Omental fat pad (tissue), 3 donors: ENCODE measurements at regions not wholly inside any gene's neighbourhood (a gene's known extent, or its start where the extent isn't known, plus 50 kb on each side); places are given as distances from the start of the nearest gene placed in this dataset.
A peak's percentile ranks its signal among the peaks of the same experiment; 100 is the strongest.

Experiments
- ATAC-seq: fragments of 150-250 bp; one replicate; pipeline ENCODE4 v1.9.1; 2016; ENCODE audit warnings: mild to moderate bottlenecking, moderate library complexity; ENCODE audit not compliant: low FRiP score
- DNase-seq: peaks from one replicate; pipeline ENCODE4 v3.0.0-alpha.2; 2019; ENCODE audit warnings: low spot score
- TF ChIP-seq, protein P1 (sequence below), 3 donors: fragments of 450-650 bp; IDR thresholded peaks; one replicate each; pipeline ENCODE4 v1.5.1; 2016 to 2017; ENCODE audit warnings: antibody characterized with exemption in 3 of 3, mild to moderate bottlenecking in 3 of 3, moderate library complexity in 2 of 3

DNA sequence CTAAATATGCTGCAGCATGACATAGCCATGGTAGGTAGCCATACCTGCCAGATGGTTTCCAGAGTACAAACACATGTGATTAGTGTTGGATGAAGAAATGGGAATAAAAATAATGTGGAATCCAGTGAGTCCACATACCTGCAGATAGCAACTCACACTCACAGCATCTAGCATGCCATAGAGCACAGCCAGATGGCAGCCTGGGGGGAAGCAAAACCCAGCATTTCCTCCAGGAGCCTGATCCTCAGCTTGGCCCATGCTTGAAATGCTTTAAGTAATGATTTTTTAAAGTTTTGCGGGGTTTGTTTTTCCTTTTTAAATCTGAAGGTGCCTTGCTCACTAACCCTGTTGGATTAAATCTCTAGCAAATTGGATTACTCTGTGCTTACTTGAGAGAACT lies 535.1 kb downstream of the STK39 start:
- TF ChIP-seq, protein P1, sequence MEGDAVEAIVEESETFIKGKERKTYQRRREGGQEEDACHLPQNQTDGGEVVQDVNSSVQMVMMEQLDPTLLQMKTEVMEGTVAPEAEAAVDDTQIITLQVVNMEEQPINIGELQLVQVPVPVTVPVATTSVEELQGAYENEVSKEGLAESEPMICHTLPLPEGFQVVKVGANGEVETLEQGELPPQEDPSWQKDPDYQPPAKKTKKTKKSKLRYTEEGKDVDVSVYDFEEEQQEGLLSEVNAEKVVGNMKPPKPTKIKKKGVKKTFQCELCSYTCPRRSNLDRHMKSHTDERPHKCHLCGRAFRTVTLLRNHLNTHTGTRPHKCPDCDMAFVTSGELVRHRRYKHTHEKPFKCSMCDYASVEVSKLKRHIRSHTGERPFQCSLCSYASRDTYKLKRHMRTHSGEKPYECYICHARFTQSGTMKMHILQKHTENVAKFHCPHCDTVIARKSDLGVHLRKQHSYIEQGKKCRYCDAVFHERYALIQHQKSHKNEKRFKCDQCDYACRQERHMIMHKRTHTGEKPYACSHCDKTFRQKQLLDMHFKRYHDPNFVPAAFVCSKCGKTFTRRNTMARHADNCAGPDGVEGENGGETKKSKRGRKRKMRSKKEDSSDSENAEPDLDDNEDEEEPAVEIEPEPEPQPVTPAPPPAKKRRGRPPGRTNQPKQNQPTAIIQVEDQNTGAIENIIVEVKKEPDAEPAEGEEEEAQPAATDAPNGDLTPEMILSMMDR (IDR thresholded peaks at IDR 0.05): no peak

DNA sequence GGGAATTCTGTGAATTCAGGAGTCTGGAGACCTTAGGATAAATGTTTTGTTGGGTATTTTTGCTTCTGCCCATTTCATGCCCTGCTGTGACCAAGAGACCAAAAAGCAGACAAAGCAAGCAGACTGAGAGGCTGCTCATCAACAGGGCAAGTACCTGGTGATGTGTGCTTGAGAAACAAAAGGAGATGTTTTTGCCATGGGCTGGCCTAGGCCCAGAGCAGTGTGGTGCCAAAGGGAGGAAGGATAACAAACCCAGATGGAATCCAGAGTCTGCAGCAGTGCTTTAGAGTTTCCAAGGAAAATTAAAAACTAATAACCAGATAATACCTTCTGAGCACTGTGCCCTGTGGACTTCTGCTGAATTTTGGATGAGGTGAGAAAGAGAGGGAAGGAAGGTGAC lies 538.4 kb downstream of the STK39 start:
- TF ChIP-seq, protein P1 (IDR thresholded peaks at IDR 0.05): no peak
- ATAC-seq (peak; percentile 59), DNase-seq (no peak)

More for the DNA sequence above, 535.1 kb downstream of the STK39 start:
- DNase-seq (no peak), ATAC-seq (no peak)

DNA sequence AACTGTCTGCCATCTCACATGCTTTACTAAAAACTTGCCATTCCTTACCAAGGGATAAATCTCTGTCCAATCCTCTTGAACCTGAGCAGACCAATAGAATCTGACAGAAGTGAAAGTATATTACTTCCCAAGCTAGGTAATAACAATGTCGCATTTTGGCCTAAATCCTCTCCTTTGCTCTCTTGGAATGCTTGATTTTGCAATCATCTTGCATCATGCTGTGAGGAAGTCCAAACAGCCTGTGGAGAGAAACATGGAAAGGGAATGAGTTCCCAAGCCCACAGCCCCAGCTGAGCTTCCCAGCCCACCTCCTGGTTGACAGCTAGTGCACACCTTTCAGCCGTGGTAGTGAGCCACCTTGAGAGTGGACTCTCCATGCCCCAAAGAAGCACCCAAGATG lies 540.6 kb downstream of the STK39 start:
- no peak for ATAC-seq

DNA sequence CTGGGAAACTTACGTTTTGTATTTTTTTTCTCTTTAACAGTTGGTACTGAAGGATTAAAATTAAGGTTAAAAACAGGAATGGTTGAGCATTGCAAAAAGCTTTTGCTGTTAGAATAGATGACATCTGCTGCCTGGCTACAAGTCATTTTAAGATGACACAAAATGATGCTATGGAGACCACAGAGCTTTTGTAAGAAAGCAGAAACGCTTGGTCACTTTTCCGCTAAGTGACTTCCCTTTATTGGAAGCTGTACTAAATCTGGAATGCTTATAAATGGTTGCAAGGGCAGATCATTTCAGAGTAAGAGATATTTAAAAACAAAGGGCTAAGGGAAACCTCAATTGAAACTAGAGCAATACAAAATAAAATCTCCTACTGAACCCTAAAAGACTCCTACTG lies 544.0 kb downstream of the STK39 start:
- DNase-seq (no peak), ATAC-seq (no peak)
- TF ChIP-seq, protein P1 (IDR thresholded peaks at IDR 0.05): no peak

More for the DNA sequence above, 540.6 kb downstream of the STK39 start:
- TF ChIP-seq, protein P1 (IDR thresholded peaks at IDR 0.05): no peak
- DNase-seq: no peak

DNA sequence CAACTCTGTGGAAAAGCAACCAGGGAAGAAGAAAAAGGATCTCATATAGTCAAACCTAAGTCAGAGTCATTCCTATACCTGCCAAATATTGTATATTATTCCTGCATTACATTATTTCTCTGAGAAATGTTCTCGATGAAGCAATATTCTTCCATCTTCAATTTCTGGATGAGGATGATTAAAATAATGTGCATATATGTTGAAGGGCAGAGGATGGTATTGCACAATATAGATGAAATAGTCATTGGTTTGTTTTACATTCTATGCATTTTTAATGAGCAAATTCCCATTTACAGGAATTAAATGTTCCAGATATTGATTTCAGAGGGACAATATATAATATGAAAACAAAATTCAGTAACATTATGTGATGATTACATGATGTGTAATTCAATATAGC lies 545.2 kb downstream of the STK39 start:
- DNase-seq (no peak), ATAC-seq (no peak)
- TF ChIP-seq, protein P1 (IDR thresholded peaks at IDR 0.05): no peak

DNA sequence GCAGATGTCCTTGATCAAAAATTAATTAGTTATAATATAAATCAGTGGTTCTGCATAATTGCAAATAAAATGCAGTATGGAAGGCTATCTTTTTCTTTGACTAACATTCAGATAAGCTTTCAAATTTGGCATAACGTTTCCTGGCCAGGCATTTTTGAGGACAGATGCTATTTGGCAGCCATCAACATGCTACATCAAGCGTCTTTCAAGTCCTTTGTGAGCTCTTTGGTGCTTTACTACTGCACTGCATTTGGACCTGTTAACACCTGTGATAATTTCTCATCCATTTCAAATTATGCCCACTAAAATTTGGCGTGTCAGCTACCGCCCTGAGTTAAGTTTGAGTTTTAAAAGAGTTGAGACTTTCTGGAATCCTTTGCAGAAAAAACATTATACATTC lies 545.7 kb downstream of the STK39 start:
- TF ChIP-seq, protein P1 (IDR thresholded peaks at IDR 0.05): no peak
- ATAC-seq: no peak
- no peak for DNase-seq

DNA sequence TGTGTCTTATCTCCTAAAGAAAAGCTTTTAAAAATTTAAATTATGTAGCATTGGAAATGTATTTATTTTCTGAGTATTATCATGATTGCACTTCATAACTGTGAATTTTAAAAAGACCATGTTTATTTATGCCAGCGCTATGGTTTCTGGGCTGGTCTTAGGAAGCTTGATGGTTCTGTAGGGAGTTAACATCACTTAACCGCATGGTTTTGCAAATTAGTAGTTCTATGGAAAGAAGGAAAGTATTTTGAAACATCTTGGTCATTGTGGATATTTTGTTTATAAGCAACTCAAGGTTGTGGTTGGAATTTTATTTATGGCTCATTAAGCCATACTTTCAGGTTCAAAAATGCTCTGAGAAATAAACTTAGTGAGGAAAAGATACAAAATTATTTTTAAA lies 549.4 kb downstream of the STK39 start:
- no peak for DNase-seq
- TF ChIP-seq, protein P1 (IDR thresholded peaks at IDR 0.05): no peak
- no peak for ATAC-seq
